22Rv1 (cell line): ENCODE measurements at regions not wholly inside any gene's neighbourhood (a gene's known extent, or its start where the extent isn't known, plus 50 kb on each side); places are given as distances from the start of the nearest gene placed in this dataset.

Experiments used
- H3K27ac ChIP-seq: fragments of 450-650 bp; 2 replicates; pipeline ENCODE4 v1.5.1; 2017
- ZFX ChIP-seq: fragments of 450-650 bp; IDR thresholded peaks from 2 replicates; pipeline ENCODE4 v1.6.1; 2017; ENCODE audit warnings: antibody characterized with exemption, borderline replicate concordance
- TF ChIP-seq, protein P1 (sequence below): fragments of 450-650 bp; IDR thresholded peaks from 2 replicates; pipeline ENCODE4 v1.5.1; 2017; ENCODE audit warnings: mild to moderate bottlenecking

DNA sequence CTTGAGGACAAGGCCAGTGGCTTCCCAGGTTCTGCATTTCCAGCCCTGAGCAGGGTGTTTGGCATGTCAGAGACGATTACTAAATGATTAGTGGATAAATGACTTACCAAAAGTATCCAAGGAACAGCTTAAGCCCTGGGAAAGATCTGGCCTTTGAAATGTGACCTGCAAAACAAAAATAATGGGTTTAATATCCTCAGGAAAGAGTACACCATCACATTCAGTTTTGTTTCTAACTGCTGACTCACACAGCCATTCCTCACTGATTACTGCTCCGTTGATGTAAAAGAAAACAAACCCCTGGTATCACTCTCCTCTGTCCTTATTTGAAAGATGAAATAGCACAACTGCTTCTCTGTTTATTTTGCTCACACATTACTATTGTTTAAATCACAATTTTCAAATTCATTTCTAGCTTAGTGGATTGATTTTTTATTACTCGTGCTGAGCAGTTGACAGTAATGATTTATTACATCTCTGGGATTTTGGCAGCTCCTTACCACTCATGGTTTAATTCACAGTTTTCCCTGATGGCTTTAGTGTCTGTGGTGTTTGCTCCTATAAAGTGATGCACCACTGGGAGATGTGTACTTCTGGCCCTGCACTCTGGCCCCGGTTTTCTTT lies 117.0 kb downstream of the CBLL2 start:
- no peak overlapping the region for H3K27ac ChIP-seq
- no peak for TF ChIP-seq ZFX
- TF ChIP-seq, protein P1, sequence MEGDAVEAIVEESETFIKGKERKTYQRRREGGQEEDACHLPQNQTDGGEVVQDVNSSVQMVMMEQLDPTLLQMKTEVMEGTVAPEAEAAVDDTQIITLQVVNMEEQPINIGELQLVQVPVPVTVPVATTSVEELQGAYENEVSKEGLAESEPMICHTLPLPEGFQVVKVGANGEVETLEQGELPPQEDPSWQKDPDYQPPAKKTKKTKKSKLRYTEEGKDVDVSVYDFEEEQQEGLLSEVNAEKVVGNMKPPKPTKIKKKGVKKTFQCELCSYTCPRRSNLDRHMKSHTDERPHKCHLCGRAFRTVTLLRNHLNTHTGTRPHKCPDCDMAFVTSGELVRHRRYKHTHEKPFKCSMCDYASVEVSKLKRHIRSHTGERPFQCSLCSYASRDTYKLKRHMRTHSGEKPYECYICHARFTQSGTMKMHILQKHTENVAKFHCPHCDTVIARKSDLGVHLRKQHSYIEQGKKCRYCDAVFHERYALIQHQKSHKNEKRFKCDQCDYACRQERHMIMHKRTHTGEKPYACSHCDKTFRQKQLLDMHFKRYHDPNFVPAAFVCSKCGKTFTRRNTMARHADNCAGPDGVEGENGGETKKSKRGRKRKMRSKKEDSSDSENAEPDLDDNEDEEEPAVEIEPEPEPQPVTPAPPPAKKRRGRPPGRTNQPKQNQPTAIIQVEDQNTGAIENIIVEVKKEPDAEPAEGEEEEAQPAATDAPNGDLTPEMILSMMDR: no peak

DNA sequence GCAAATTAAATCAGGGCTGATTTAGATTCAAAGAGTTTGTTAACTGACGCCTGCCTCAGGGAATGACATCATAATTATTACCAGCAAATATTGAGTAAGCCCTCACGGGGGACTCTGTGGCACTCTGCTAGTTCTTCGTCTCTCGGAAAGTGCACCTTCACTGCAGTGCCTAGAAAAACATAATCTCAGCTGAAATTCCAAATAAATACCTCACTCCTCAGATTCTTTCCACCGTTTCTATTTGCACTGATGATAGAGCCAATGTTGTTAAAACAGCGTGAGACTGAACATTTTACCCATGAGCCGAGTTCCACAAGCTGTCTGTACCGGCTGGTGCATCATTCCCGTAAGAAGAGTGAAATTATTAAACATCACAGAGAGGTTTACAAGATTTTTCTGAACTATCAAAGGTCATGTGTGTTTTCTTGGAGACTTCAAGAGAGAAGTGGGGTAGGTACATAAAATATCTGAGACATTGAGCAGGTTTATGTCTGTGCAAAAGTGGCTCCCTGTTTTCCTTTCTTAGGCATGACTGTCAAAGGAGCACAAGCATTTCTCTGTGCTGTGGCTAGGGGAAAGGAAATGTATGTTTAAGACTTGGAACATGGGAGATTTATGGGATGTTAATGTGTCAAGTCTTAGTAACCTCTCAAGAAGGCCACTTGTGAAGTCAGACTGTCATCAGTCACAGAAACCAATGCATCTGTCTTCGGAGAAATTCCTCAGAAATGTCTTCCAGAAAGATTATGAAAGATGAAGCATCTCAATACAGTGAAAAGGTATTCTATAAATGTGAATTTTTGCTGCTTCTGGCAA lies 119.6 kb downstream of the CBLL2 start:
- no peak overlapping the region for H3K27ac ChIP-seq
- no peak for TF ChIP-seq ZFX
- TF ChIP-seq, protein P1: no peak

DNA sequence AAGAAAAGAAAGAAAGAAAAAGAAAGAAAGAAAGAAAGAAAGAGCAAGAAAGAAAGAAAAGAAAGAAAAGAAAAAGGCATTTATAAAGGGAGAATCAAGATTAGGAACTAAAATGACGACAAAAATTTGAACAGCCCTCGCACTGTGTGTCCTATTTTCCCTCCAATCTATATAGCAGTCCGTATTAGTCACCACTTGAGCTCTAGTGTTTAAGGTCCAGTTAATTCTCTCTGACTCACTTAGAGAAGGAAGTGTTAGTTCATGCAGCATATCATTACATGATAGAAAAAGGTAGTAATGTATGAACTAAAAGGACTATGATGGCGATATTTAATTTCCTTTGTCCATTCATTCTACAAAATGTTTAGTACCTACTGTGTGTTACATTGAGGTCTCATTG lies 122.7 kb downstream of the CBLL2 start:
- no peak overlapping the region for H3K27ac ChIP-seq
- TF ChIP-seq ZFX: no peak
- TF ChIP-seq, protein P1: no peak

DNA sequence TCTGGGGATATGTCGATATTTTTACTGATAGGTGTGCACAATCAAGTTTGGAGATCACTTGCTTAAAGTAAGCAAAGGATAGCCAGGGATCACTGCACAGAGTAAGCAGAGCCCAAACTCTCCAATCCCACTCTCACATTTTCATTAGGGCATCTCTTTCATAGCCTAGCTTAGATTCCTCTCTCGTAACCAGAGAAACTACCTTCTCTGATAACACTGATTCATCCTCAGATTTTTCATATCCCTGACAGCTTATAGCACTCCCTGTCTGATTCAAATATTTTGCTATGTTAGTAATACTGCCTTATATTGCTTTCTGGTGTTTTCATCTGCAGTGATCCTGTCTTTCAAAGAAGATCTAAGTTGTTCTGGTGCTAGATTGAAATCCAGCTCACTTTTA lies 123.7 kb downstream of the CBLL2 start:
- no peak overlapping the region for H3K27ac ChIP-seq
- TF ChIP-seq ZFX: no peak
- TF ChIP-seq, protein P1: no peak

DNA sequence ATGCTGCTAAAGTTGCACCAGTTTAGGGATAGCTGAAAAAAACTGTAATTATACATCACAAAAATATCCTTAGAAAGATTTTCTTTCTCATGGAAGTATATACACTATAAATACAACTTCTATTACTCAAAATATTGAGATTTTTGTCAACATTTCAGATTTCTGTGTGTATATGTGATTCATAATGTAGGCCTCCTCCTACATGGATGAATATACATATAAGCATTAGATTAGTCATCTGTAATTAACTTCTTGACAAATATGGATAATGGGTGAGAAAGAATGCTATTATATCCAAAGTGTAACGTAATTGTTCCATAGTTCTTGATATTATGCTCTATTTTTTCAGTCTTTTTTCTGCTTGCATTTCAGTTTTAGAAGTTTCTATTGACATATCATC lies 124.9 kb downstream of the CBLL2 start:
- TF ChIP-seq, protein P1: no peak
- no peak for TF ChIP-seq ZFX
- H3K27ac ChIP-seq: no peak overlapping the region

DNA sequence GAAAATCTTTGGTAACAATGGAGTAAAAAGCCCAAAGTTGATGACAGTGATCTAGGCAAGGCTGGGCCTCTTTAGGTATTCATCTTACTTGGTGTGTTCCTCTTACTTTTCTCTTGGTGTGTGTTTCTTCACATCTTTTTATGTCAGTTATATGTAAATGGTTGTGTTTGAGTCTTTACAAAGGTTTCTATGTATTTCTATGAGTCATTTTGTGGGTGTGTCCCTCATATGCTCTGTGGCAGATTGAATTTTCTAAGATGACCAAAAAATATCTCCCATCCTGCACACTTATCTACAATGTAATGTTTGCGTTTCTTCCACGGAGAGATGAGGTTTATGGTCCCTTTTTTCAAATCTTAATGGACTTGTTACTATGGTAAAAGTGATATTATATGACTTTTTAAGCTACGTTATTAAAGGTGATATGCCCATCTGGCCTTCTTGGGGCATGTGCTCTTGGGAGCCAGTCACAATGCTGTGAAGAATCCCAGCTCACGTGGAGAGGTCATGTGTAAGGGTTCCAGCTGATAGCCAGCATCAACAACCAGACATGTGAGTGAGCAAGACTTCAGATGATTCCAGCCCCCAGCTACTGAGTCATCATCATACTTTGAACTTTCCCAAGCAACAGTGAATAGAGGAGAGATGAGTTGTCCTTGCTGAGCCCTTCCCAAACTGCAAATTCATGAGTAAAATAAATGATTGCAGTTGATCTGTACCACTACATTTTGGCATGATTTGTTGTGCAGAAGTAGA lies 126.9 kb downstream of the CBLL2 start:
- TF ChIP-seq ZFX: no peak
- TF ChIP-seq, protein P1: no peak
- H3K27ac ChIP-seq: no peak overlapping the region
